Activated CD4-positive, alpha-beta T cell treated with anti-CD3 and anti-CD28 coated beads, Interleukin-2, amount 50 U/mL, for 24 hours (primary cell): ENCODE measurements at regions not wholly inside any gene's neighbourhood (a gene's known extent, or its start where the extent isn't known, plus 50 kb on each side); places are given as distances from the start of the nearest gene placed in this dataset.

Experiments
- DNase-seq, 2 donors: peaks; one replicate each; pipeline ENCODE4 v3.0.0-alpha.2; 2020; ENCODE audit warnings: low read depth in 1 of 2, low spot score in 1 of 2

DNA sequence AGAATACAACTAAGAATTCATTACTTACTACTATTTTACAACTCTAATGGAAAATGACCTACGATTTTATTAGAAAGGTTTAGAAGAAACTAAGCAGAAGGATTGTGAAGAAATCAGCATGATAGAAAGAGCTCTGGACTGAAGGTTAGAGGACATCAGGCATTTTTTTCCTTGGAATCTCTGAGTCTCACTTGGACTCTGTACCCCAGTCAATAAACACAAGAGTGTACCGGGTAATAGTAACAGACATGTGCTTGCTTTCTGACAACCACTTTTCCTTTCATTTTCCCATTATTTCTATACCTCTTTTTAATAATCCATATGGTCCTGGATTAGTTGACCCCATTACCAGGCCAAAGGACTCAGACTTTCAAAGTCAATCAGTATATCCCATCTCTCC, 1240.9 kb upstream of the LRRTM3 start:
- DNase-seq, result no peak

DNA sequence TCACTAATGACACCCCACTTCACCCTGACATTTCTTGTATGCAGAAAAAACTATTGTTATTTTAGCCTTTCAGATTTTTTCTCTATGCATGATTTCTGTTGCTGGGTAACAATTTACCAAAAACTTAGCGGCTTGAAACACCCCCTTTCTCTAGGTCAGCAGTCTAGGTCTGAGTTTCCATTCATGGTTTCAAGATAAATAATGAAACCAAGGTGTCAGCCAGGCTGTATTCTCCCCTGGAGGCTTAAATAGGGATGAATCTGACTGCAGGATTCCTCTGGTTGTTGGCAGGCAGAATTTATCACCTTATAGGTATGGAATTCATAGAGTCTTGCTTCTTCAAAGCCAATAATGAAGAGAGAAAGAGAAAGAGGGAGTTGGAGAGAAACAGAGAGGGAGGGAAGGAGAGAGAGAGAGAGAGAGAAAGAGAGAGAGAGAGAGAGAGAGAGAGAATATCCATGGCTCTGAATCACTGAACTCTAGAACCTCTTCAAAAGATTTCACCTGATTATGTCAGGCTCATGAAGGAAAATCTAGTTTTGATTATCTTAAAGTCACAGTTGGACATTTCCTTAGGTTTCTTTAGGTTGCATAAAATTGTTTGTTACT, 1224.6 kb upstream of the LRRTM3 start:
- no peak for DNase-seq

DNA sequence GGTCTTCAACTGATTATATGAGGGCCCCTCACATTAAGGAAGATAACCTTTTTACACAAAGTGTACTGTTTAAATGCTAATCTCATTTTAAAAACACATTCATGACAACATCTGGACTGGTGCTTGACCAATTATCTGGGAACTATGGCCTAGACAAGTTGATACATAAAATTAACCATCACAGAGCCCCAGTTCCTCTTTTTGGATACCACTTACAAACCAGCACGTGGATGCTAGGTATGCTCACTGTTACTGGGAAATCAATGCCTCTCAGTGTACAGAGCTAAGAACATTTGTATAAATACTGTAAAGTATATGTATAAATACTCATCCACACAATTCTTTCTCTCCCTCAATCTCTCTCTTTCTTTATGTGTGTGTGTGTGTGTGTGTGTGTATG, 1217.8 kb upstream of the LRRTM3 start:
- DNase-seq, result no peak

GRCh38 chr10:65710306-65710705, 1215.5 kb upstream of the LRRTM3 start:
- no peak for DNase-seq

- DNase-seq, result no peak
These were observed 1206.0 kb upstream of the LRRTM3 start for GRCh38 chr10:65719790-65720189.

DNA sequence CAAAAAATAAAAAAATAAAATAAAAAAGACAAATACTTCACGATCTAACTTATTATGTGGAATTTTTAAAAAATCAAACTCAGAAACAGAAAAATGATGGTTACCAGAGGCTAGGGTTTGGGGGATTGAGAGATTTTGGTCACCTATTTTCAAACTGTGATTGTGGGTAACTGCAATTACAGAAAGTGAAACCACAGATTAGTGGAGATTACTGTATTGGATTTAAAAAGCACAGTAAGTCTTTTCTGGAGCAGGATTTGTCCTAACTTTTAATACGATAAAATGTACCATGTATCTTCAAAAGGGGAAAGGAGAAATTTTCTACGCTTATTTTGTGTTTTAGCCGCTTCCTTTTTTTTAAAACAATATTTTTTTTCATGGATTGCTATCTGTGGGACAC, 1204.9 kb upstream of the LRRTM3 start:
- no peak for DNase-seq

DNA sequence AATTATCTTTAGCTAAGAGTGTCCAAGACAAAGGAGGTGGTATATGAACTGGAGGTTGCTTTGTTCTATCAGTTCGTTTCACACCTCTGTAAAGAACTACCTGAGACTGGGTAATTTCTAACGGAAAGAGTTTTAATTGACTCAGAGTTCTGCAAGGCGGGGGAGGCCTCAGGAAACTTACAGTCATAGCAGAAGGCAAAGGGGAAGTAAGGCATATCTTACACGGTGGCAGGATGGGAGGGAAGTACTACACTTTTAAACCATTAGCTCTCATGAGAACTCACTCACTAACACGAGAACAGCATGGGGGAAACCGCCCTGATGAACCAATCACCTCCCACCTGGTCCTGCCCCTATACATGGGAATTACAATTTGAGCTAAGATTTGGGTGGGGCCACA, 1202.3 kb upstream of the LRRTM3 start:
- DNase-seq, result no peak

DNA sequence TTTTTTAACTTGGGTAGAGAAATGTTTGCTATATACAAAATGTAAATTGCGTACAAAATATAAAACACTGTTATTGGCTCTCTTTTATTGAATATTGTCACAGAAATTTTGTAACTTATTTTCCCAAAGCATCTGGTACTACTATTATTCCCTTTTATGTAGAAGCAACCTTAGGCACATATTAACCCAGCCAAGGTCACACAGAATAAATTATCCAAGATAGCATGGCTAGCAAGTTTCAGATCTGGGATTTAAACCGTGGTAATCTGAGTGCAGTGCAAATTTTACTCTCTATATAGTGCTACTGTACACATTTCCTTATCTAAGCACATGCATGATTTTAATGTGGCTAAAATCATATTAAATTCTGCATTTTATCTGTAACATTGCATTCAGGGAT, 1190.5 kb upstream of the LRRTM3 start:
- DNase-seq, result no peak

DNA sequence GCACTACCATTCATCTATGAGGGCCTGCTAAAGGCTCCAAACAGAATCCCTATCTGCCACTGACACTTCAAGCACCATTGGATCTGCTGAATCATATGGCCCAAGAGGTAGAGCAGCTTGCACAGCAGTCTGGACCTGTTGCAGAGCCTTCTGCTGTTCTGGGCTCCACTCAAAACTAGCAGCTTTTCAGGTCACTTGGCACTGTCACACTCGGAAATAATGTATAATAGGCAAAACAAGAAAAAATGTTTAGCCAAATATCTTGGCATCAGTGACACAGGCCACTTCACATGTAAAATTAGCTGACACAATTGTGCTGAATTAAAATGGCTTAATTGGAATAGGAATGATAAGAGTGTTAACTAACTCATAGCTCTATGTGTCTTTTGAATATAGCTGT, 1182.9 kb upstream of the LRRTM3 start:
- DNase-seq, result no peak

DNA sequence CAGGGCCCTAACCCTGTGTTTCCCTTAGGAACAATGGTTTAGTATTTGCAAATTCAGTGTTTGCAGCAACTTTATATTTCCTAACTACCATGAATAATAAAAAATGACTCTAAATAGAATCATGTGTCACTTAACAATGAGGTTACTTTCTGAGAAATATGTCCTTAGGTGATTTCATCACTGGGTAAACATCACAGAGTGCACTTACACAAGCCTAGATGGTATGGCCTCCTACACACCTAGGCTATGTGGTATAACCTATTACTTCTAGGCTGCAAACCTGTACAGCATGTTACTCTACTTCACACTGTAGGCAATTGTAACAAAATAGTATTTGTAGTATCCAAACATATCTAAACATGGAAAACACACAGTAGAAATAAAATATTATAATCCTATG, 1174.6 kb upstream of the LRRTM3 start:
- DNase-seq, result no peak

GRCh38 chr10:65751896-65752295, 1173.9 kb upstream of the LRRTM3 start:
- DNase-seq, result no peak

DNA sequence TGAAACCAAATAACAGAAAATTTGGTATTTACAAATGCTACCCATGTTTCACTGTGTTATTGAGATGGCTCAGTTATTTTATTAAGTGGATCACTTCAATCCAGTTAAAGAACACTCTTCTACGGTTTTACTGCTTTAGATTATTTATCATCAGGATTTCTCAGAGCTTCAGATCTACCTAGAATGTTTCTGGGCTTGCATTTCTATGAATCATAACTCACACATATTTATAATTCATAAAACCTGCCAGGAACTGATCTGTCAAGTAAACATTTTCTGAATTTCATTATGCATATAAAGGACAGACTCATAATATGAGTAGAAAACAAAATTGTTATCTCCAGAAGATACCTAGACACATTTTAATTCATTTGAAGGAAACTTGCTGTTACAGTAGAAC, 1172.3 kb upstream of the LRRTM3 start:
- DNase-seq, result no peak

DNA sequence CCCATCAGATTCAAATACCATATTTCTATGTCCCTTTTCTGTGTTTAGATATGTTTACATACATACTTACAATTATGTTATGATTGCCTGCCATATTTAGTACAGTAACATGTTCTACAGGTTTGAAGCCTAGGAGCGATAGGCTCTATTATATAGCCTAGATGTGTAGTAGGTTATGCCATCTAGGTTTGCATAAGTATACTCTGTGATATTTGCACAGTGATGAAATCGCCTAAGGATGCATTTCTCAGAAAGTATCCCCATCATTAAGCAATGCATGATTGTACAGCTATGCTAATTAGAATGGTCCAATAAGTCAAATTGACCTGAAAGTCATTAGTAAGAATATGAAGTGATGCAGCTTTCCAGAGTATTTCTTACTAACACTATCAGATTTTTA, 1171.7 kb upstream of the LRRTM3 start:
- DNase-seq, result no peak

DNA sequence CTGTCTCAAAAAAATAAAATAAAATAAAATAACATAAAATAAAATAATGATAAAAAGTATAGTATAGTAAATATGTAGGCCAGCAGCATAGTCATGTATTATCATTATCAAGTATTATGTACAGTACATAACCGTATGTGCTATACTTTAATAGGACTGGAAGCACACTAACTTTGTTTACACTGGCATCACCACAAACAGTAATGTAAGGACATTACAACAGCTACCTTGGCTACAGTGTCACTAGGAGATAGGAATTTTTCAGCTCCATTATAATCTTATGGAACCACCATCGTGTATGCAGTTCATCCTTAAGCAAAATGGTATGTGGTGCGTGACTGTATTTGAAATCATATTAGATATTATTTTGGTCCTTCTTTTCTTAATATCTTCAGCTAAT, 1163.5 kb upstream of the LRRTM3 start:
- DNase-seq, result no peak

DNA sequence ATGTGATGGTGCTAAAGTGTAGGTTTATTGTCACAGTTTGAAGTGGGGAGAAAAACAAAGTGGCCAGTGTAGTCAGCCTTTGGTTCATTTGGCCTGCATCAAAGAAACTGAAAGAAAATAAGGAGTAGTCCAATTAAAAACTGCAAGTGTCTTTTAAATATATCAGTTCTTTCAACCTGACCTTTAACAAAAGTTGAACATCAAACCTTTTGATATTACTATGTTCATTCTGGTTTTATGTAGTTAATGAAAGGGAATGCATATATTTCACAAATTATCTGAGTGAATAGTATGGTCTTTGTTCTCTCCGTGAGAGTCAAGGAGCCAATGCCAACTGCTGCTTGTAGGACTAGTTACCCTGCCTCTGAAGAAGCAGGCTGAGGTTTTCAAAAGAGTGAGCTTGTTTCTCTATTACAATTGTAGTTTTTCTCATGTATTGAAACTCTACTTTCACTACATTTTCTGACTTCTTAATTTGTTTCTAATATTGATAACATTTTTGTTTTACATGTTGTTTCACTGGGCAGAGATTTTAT, 1160.8 kb upstream of the LRRTM3 start:
- DNase-seq, result no peak

- DNase-seq, result no peak
These were observed 1156.0 kb upstream of the LRRTM3 start for GRCh38 chr10:65769828-65770227.

- no peak for DNase-seq
These were observed 1147.1 kb upstream of the LRRTM3 start for GRCh38 chr10:65778753-65779152.

DNA sequence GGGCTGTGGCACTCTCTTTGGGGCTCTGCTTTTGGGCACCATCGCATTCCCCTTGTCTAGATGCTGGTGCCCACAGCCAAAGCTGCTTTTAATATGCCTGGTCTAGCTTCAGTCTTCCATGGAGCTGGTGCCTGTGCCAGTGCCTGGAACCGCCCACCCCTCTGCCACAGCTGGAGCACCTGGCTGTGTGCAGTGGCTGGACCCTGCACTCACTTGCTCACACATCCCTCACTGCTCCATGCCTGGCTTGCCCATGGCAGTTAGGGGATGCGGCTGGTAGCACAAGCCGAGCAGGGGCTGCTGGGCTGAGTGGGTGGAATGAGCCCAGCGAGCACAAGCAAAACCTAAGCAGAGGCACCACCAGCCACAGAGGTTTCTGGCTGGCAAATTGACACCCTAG, 1145.9 kb upstream of the LRRTM3 start:
- no peak for DNase-seq

DNA sequence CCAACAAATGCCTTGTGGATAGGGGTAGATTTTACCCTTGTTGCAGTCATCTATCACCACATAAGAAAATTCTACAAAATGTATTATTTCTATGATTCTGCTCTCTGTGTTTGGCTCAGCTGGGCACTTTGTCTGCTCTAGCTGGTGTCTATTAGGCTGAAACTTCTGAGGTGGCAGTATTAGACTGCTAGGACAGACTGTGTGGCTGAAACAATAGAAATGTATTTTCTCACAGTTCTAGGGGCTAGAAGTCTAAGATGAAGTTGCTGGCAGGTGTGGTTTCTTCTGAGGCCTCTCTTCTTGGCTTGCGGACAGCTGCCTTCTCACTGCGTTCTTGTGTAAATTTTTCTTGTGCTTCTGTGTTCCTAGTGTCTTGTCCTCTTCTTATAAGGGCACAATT, 1139.6 kb upstream of the LRRTM3 start:
- no peak for DNase-seq

DNA sequence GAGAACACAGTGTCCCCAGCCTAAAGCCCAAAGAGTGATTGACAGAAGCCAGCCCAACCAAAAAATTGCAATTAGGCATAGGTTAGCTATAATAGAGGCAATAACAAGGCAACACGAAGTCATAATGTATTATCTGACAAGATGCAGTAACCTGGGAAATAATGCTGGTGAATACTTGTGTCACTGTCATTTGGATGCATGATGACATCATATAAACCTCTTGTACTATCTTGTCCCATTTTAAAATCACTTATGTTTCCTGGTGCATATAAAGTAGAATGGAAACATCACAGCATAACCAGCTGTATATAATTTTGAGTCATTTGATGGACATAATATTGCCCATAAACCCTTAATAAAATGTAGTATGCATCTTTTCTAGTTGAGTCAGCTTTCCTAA, 1138.3 kb upstream of the LRRTM3 start:
- no peak for DNase-seq

DNA sequence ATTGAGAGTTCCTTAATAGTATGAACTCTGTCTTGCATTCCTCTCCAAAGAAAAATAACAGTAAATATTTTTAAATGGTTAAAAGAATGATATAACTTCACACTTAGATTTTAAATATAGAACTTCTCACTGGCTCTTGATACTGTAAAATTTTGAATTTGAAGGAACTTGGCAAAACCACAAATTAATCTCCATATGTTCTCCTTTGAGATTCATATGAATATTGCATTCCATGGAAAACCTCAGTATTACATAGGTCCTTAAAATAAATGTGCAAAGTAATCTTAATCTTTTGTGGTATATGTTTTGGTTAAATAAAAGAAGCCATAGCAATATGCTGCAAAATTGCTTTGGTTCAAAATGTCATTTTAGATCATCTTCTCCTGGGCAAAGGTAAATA, 1137.6 kb upstream of the LRRTM3 start:
- DNase-seq, result no peak

GRCh38 chr10:65791979-65792378, 1133.9 kb upstream of the LRRTM3 start:
- no peak for DNase-seq

- no peak for DNase-seq
These were observed 1132.0 kb upstream of the LRRTM3 start for GRCh38 chr10:65793738-65794425.
